HEK293T (cell line): ENCODE measurements at regions not wholly inside any gene's neighbourhood (a gene's known extent, or its start where the extent isn't known, plus 50 kb on each side); places are given as distances from the start of the nearest gene placed in this dataset.

ENCODE experiments used
- ELF4 ChIP-seq: fragments of 450-650 bp; IDR thresholded peaks from 2 replicates; pipeline ENCODE4 v1.6.1; 2017; ENCODE audit warnings: antibody characterized with exemption
- FOXM1 ChIP-seq: fragments of 450-650 bp; IDR thresholded peaks from 2 replicates; pipeline ENCODE4 v1.6.1; 2017; ENCODE audit warnings: mild to moderate bottlenecking, borderline replicate concordance
- HDGF ChIP-seq: fragments of 450-650 bp; IDR thresholded peaks from 2 replicates; pipeline ENCODE4 v1.6.1; 2017; ENCODE audit warnings: antibody characterized with exemption, borderline replicate concordance
- SP1 ChIP-seq: fragments of 450-650 bp; IDR thresholded peaks from 2 replicates; pipeline ENCODE4 v1.6.1; 2017
- SUZ12 ChIP-seq: fragments of 450-650 bp; IDR thresholded peaks from 2 replicates; pipeline ENCODE4 v1.6.1; 2016; ENCODE audit warnings: mild to moderate bottlenecking

- TF ChIP-seq SUZ12 (no peak), HDGF (no peak), ELF4 (no peak), SP1 (no peak), FOXM1 (no peak)
These were observed 209.5 kb downstream of the AASDHPPT start for GRCh38 chr11:106286881-106287504.
